Glomerular visceral epithelial cell (primary cell): ENCODE measurements at regions not wholly inside any gene's neighbourhood (a gene's known extent, or its start where the extent isn't known, plus 50 kb on each side); places are given as distances from the start of the nearest gene placed in this dataset.

Source experiments
- DNase-seq: peaks from one replicate; pipeline ENCODE4 v3.0.0-alpha.2; 2016; ENCODE audit errors: extremely low spot score

DNA sequence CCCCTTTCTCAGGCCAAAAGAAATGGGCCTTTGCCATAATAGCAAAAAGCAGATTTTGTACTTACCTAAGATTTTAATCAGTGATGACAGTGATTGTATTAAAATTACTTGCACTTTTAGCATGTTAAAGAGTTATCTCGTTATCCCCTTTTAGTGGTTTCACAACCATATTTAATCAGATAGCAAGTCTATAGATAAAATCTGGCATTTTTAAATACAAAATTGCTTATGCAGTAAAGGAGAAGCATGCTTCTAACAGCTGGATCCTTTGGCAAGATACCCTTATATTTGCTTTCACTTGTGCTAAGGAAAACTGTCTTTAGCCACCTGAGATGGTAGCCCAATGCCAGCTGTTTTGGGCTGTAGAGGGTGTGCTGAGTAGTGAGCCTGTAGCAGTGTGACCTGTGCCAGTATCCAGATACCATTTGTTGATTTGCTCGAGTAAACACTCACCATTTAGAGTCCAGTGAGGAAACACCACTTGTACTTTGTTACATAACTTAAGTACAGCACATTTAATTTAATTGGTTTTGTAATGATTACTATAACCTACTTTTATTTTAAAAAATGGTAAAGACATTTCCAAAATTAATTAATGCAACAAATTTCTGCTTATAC, 314.4 kb upstream of the ZP4 start:
- DNase-seq, result no peak

DNA sequence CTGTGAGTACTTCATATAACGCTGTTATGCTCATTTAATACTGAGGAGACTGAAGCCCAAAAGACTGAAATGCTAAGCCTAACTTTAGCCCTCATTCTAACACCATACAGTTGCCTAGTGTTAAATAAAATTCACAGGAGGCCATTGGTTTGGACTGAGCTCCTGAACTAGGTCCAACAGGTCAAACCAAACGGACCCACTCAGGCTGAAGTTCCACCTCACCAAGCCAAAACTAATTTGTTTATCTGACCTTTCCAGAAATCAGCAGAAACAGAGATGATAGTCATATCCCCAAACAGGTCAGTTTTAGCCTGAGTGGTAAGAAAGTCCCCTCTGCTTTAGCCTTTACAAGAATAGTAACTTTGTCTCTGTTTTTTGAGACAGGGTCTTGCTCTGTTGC, 311.3 kb upstream of the ZP4 start:
- no peak for DNase-seq

DNA sequence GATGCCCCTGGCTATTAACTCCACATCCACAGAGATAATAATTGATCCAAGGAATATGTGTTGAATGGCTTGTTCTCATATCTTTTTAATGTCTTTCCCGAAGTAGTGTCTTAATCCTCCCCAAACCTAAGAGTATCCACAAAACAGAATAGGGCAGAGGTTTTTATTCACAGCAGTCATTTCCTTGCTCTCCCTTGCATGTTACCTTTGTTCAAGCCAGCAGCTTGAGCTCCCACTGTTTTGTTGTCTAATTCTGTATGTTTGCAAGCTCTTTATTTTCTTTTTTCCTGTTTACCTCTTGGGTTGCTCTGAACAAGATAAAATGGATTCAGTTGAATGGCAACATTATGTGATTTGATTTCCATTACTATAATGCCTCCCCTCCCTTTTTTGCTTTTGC, 308.6 kb upstream of the ZP4 start:
- no peak for DNase-seq

- DNase-seq, result no peak
Observed at GRCh38 chr1:238196516-238196915, 305.8 kb upstream of the ZP4 start.

DNA sequence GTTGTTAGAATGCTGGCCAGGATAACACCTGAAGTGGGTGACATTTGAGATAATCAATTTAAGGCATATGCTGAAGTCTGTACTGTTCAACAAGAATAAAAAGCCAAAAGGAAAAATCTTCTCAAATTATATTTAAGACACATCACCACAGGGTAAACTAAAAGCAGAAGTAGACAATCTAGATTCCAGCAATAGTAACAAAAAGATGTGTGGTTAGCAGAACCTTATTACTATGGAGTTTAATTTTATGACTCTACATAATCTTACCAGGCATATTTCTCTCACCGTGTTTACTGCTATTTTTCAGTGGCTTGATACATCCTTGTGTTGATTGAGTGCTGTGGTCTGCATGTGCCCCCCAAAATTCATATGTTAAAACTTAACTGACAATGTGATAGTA, 300.4 kb upstream of the ZP4 start:
- no peak for DNase-seq

GRCh38 chr1:238187575-238187949, 296.8 kb upstream of the ZP4 start:
- no peak for DNase-seq

- no peak for DNase-seq
Observed at GRCh38 chr1:238186887-238187574, 296.3 kb upstream of the ZP4 start.

DNA sequence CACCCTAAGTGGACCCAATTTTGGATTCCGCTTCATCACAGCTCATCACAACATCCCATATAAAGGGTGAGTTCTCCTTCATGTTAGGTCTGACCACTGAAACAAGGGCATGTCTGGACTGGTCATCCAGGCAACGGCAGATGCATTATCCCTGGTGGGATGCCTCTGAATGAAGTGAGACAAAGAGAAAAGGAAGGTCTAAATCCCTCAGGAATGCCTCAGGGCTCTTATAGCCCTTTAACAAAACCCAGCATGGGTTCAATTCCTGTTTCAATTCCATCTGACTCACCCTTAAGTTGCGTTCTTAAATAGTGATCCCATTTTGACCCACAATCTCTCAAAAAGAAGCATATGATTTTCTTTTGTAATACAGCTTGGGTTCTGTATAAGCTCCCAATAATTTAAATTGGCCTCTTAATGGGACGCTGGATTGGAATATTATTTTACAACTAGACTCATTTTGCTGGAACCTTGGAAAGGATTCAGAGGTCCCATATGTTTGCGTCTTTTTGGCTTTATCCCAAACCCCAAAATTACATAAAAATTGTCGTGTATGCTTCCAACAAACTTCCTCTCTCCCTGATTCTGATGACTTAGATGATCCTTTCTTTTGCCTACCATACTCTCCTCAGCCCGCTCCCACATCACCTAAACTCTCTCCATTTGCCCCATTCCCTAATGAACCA, 287.4 kb upstream of the ZP4 start:
- no peak for DNase-seq

DNA sequence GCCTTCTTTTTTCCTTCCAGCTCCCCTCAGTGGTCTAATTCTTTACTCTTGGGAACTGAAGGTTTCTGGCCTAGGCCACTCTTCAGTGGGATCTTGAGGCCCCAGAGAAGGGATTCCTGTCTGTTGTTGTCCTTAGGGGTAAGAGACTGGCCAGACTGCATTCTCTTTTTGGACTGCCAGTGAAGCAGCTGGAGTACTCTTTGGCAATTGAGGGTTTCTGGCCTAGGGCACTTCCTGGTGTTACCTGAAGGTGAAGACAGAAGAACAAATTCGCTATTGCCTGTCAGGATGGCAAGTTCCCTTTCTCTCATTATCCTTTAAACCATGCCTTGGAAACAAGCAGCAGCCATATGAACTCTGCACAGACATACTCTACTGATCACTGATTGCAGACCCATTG, 286.6 kb upstream of the ZP4 start:
- DNase-seq, result no peak

- DNase-seq, result no peak
Observed at GRCh38 chr1:238176441-238176840, 285.7 kb upstream of the ZP4 start.

GRCh38 chr1:238171985-238172384, 281.3 kb upstream of the ZP4 start:
- no peak for DNase-seq

GRCh38 chr1:238161955-238162354, 271.2 kb upstream of the ZP4 start:
- no peak for DNase-seq

GRCh38 chr1:238153939-238154338, 263.2 kb upstream of the ZP4 start:
- no peak for DNase-seq

DNA sequence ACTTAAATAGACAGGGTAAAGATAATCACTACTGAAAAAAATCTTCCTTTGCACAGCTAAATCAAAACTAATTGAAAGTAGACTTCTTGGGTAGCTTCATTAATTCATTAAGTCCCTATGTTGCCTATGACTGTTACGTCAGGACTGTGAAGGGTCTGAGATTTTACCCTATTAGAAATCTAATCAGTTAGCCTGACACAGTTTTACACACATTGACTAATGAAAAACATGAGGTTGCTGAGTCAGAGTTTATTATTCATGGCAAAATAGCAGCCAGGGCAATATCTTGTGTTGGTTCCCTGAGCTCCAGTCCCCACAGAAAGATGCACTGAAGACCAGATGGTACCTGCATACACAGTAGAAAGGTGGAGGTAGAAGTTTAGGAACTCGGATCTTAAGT, 262.5 kb upstream of the ZP4 start:
- no peak for DNase-seq

- no peak for DNase-seq
Observed at GRCh38 chr1:238152119-238152518, 261.4 kb upstream of the ZP4 start.

- DNase-seq, result no peak
Observed at GRCh38 chr1:238143038-238143437, 252.3 kb upstream of the ZP4 start.

GRCh38 chr1:238141353-238141752, 250.6 kb upstream of the ZP4 start:
- DNase-seq, result peak; percentile 9

DNA sequence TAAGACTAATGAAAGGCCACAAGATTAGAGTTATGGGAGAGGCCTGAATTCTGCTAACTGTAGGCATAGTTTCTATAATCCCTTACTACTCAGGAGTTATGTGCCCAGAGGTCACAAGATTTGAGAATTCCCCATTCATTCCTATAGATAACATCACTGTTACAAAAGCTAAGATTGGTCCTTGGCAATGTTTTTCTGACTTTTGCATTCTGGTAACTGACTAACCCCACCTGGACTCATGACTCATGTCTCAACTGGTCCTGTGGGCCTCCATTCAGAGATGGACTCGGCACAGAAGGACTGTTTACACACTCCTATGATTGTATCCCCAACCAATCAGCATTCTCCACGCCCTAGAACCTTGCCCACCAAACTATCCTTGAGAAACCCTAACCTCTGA, 249.0 kb upstream of the ZP4 start:
- peak; percentile 9 for DNase-seq

DNA sequence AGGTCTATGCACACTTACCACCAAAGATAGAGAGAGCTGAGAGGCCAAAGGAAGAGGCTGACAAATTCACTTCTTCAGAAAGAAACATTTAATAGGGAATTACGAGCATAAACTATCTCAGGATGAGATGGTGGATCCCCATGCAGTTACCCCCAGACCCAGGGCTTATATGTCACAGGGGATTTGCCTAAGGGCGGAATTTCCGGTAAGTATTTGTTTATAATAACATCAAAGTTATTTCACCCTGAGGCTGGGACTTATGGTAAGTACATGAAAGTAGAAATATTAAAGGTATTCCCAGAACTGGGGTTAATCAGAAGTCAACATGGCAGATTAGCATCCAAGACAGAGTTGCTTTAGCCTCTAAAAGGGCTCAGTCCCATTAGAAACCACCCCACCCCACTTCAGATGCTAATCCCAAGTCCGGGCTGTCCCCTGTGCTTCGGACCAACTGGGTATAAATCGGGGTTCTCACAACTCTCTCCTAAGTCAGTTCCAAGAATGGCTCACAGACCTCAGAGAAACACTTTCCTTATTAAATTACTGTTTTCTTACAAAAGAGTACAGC, 247.4 kb upstream of the ZP4 start:
- DNase-seq, result no peak

DNA sequence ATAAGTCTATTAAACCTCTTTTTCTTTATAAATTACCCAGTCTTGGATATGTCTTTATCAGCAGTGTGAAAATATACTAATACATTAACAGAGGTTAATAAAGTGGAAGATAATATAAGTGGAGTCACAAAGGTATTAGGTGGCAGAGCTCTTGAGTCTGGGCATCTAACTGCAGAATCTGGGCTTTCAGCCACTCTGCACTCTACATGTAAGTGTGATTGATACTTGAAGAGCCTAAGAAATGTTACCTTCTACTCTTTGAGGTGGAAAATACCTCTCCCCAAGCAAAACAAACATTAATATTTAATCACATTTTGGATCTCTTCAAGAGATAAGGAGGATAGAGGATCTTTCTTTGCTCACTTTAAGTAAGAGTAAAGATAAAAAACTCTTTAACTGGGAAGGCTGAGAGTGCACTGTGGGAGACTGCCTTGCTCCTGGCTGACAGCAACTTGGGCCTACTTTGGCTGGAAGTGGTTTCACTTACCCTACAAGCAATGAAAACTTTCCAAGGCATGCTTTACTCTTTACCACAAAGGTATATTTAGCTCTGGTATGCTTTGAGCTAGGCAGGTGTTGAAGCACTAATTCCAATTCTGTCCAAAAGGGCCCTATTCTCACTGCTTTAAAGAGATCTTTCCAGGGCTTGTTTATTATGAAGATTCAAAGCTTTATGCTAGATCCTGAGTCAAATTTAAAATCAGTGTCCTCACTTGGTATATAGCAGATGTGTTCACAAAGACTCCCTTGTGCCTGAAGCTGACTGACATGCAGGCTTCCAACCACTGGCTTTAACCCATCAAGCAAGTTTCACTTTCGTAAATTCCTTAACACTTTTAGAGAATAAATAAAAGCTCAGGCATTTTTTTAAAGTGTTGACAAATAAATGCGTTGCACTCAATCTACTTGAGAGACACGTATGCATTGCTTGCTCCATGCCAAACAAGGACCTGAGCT, 245.3 kb upstream of the ZP4 start:
- DNase-seq, result peak; percentile 37

DNA sequence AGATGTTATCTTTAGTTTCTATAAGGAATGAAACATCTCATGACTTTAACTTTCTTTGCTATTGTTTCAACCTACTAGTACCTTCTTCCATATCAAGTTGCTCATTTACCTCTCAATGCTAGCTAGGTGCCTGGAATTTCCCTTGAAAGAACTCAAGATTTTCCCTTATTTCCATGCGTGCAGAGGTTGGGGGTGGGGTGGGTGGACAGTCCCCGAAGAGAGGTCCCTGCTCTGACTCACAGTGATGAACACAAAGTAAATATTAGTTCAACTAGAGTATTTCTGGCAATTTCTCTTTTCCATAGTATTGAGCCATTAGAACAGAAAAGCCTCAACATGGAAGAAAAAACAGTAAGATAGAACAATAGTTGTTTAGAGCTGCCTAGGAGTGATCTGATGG, 239.0 kb upstream of the ZP4 start:
- DNase-seq, result peak; percentile 48

DNA sequence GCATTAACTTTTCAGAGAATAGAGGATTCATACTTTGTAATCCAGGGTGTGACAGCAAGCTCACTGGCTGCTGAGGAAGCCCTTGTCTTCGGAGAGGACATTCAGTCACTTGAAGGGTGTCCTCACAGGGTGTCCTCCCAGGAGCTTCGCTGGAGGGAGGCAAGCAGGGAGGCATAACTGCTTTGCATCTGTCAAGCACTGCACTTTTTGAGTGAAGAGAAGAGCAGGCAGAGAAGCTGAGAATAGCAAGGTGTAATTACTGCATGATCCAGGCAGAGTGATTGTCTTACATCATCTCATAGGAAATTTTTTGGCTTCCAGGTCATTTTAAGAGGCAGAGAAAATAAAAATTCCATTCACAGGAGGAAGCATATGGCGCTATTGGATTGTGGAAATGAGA, 232.5 kb upstream of the ZP4 start:
- DNase-seq, result no peak
